ENCODE measurements at regions not wholly inside any gene's neighbourhood (a gene's known extent, or its start where the extent isn't known, plus 50 kb on each side); places are given as distances from the start of the nearest gene placed in this dataset.
A peak's percentile ranks its signal among the peaks of the same experiment; 100 is the strongest.
"Not testable (repeated sequence)": the region's sequence is repeated elsewhere in the genome, so short reads cannot be mapped to it uniquely, and the experiment has no call there.

DNA sequence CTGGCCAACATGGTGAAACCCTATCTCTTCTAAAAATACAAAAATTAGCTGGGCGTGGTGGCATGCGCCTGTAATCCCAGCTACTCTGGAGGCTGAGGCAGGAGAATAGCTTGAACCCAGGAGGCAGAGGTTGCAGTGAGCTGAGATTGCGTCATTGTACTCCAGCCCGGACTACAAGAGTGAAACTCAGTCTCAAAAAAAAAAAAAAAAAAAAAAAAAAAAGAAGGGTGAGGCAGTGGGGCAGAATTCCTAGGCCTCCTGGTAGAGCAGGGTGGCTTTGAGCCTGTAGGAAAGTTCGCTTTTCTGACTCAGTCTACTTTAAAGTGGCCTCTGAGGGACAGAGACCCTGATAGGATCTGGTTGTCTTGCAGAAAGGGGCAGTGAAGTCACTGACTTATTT, 60.8 kb upstream of the GTF3A start:
- peak in 1 of 2 donors; percentile 40 for DNase-seq
- not testable (repeated sequence) for H3K27ac ChIP-seq (ENCODE audit: low read length); H3K9me3 ChIP-seq (ENCODE audit: control insufficient read depth, low read depth, low read length); H3K4me1 ChIP-seq (ENCODE audit: control insufficient read depth, insufficient read depth, low read length); H3K36me3 ChIP-seq (ENCODE audit: control insufficient read depth, insufficient read depth, low read length); H3K4me3 ChIP-seq (ENCODE audit: low read length)
- H3K27me3 ChIP-seq (ENCODE audit: control insufficient read depth, insufficient read depth, low read length) = peaks cover 13% of the 10 kb centered on the region
- WGBS (ENCODE audit: insufficient coverage, low lambda C conversion rate) = no CpG with 5 or more reads among the region's 5 CpGs

- H3K4me3 ChIP-seq (ENCODE audit: low read length) = no peak overlapping the region
- peaks cover 3% of the 10 kb centered on the region for H3K4me1 ChIP-seq (ENCODE audit: control insufficient read depth, insufficient read depth, low read length)
- H3K27ac ChIP-seq (ENCODE audit: low read length) = no peak overlapping the region
- no peak for DNase-seq
- peaks cover 10% of the 10 kb centered on the region for H3K27me3 ChIP-seq (ENCODE audit: control insufficient read depth, insufficient read depth, low read length)
- no peaks in the 10 kb centered on the region for H3K36me3 ChIP-seq (ENCODE audit: control insufficient read depth, insufficient read depth, low read length)
- H3K9me3 ChIP-seq (ENCODE audit: control insufficient read depth, low read depth, low read length) = no peaks in the 10 kb centered on the region
- no CpG with 5 or more reads among the region's 5 CpGs for WGBS (ENCODE audit: insufficient coverage, low lambda C conversion rate)
Observed at GRCh38 chr13:27367570-27367969, 56.8 kb upstream of the GTF3A start.

DNA sequence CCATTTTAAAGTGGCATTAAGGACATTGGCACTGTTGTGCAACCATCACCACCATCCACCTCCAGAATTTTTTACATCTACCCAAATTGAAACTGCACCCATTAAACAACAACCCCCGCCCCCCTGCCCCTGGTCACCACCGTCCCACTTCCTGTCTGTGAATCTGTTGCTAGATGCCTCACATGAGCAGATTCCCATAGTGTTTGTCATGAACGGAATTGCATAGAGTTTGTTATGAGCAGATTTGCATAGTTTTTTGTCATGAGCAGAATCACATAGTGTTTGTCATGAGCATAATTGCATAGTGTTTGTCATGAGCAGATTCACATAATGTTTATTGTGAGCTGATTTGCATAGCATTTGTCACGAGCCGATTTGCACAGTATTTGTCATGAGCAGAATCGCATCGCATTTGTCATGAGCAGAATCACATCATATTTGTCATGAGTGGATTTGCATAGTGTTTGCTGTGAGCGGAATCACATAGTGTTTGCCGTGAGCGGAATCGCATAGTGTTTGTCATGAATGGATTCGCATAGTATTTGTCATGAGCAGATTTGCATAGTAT, 54.0 kb upstream of the GTF3A start:
- no peak for DNase-seq
- H3K27me3 ChIP-seq (ENCODE audit: control insufficient read depth, insufficient read depth, low read length) = peaks cover 5% of the 10 kb centered on the region
- H3K4me3 ChIP-seq (ENCODE audit: low read length) = no peak overlapping the region
- no peaks in the 10 kb centered on the region for H3K9me3 ChIP-seq (ENCODE audit: control insufficient read depth, low read depth, low read length)
- H3K27ac ChIP-seq (ENCODE audit: low read length) = no peak overlapping the region
- peaks cover 13% of the 10 kb centered on the region for H3K4me1 ChIP-seq (ENCODE audit: control insufficient read depth, insufficient read depth, low read length)
- H3K36me3 ChIP-seq (ENCODE audit: control insufficient read depth, insufficient read depth, low read length) = no peaks in the 10 kb centered on the region
- 86% methylated on average over 5 of the region's 12 CpGs for WGBS (ENCODE audit: insufficient coverage, low lambda C conversion rate)

DNA sequence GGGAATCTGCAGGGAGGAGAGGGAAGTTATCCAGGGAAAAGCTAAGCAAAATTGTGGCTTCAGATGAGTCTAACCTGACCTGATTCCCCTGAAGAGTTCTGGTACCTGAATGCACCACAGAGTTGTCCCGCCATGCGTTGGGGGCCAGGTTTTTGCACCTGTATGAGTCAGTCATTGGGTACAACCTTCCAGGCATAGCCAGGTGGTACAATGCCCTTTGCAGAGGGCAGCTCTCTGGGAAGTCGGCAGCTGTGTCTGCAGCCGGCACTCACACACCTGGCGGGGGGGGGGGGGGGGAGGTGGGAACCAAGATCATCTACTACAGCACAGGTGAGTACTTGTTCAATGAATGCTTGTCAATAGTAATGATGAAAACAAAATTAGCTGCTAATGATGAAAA, 52.5 kb upstream of the GTF3A start:
- no CpG with 5 or more reads among the region's 5 CpGs for WGBS (ENCODE audit: insufficient coverage, low lambda C conversion rate)
- Histone ChIP-seq H3K9me3 (ENCODE audit: control insufficient read depth, low read depth, low read length) (no peaks in the 10 kb centered on the region), H3K27ac (ENCODE audit: low read length) (no peak overlapping the region), H3K27me3 (ENCODE audit: control insufficient read depth, insufficient read depth, low read length) (peaks cover 5% of the 10 kb centered on the region), H3K4me1 (ENCODE audit: control insufficient read depth, insufficient read depth, low read length) (peaks cover 13% of the 10 kb centered on the region), H3K36me3 (ENCODE audit: control insufficient read depth, insufficient read depth, low read length) (no peaks in the 10 kb centered on the region), H3K4me3 (ENCODE audit: low read length) (no peak overlapping the region)
- no peak for DNase-seq

DNA sequence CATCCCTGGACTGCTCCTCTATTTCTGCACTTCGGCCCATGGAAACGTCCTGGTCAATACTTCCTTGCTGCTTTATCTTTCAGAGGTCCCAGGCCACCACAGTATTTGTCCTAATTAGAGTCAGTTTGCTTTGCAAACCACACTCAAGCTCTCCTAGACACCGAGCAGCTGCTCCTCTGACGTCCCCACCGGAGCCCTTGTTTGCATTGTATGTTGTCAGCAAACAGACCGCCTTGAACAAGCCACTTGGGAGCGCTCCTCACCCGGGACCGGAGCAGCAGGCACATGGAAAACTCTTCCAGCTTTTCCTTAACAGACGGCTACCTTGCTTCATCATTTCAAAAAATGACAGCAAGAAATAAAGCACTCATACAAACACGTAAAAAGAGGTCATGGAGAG, 51.5 kb upstream of the GTF3A start:
- no peak overlapping the region for H3K4me3 ChIP-seq (ENCODE audit: low read length)

DNA sequence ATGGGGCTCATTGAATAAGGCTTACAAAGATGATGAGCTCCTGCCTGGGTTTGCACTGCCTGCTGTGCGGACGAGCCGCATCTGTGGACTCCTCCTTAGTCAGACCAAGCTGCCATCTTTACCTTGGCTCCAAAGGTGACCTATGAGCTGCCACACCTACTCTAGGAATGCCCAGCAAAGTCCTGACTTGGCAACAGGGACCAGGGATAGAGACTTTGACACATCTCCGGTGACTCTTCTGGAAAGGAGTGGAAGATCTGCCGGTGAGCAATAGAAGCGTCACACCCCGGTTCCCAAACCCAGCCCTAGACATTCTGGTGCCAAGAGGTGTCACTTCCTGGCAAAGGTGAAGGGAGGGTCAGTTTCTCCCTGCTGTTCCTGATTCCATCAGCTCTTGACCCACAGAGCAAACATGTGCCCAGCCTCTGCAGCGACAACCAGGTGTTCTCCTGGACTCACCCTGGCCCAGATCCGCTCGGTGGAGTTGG, 50.2 kb upstream of the GTF3A start:
- H3K4me1 ChIP-seq (ENCODE audit: control insufficient read depth, insufficient read depth, low read length) = peaks cover 13% of the 10 kb centered on the region
- peak overlapping the region; percentile 75 for H3K27ac ChIP-seq (ENCODE audit: low read length)
- no CpG with 5 or more reads among the region's 10 CpGs for WGBS (ENCODE audit: insufficient coverage, low lambda C conversion rate)
- peak; percentile 86 to 88 for DNase-seq
- no peaks in the 10 kb centered on the region for H3K9me3 ChIP-seq (ENCODE audit: control insufficient read depth, low read depth, low read length)
- H3K36me3 ChIP-seq (ENCODE audit: control insufficient read depth, insufficient read depth, low read length) = no peaks in the 10 kb centered on the region
- no peak overlapping the region for H3K4me3 ChIP-seq (ENCODE audit: low read length)
- H3K27me3 ChIP-seq (ENCODE audit: control insufficient read depth, insufficient read depth, low read length) = no peaks in the 10 kb centered on the region

More for the DNA sequence above, 51.5 kb upstream of the GTF3A start:
- Histone ChIP-seq H3K27ac (ENCODE audit: low read length) (peak overlapping the region; percentile 4), H3K36me3 (ENCODE audit: control insufficient read depth, insufficient read depth, low read length) (no peaks in the 10 kb centered on the region), H3K27me3 (ENCODE audit: control insufficient read depth, insufficient read depth, low read length) (no peaks in the 10 kb centered on the region), H3K9me3 (ENCODE audit: control insufficient read depth, low read depth, low read length) (no peaks in the 10 kb centered on the region), H3K4me1 (ENCODE audit: control insufficient read depth, insufficient read depth, low read length) (peaks cover 13% of the 10 kb centered on the region)
- 0% methylated on average over 1 of the region's 11 CpGs for whole genome bisulfite sequencing (ENCODE audit: insufficient coverage, low lambda C conversion rate)
- peak; percentile 63 to 82 for DNase-seq
